ENCODE measurements at regions not wholly inside any gene's neighbourhood (a gene's known extent, or its start where the extent isn't known, plus 50 kb on each side); places are given as distances from the start of the nearest gene placed in this dataset.
A peak's percentile ranks its signal among the peaks of the same experiment; 100 is the strongest.

DNA sequence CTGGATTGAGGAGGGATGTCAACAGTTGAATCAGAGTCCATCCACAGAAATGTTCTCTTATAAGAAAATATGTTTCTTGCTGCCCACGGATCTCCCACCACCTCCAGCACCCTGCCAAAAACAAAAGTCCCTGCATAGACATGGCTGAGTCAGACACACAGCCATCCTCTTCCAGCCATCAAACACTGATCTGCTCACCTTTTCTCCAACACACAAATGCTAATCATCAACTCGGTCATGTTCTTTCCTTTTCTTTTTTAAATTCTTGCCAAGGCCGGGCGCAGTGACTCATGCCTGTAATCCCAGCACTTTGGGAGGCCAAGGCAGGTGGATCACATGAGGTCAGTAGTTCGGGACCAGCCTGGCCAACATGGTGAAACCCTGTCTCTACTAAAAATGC lies 110.7 kb upstream of the IL12A start:
- in situ Hi-C loops (cut with HindIII; ENCODE audit: low sequenced_read_pairs), result no loop called here
- TF ChIP-seq, protein P1, sequence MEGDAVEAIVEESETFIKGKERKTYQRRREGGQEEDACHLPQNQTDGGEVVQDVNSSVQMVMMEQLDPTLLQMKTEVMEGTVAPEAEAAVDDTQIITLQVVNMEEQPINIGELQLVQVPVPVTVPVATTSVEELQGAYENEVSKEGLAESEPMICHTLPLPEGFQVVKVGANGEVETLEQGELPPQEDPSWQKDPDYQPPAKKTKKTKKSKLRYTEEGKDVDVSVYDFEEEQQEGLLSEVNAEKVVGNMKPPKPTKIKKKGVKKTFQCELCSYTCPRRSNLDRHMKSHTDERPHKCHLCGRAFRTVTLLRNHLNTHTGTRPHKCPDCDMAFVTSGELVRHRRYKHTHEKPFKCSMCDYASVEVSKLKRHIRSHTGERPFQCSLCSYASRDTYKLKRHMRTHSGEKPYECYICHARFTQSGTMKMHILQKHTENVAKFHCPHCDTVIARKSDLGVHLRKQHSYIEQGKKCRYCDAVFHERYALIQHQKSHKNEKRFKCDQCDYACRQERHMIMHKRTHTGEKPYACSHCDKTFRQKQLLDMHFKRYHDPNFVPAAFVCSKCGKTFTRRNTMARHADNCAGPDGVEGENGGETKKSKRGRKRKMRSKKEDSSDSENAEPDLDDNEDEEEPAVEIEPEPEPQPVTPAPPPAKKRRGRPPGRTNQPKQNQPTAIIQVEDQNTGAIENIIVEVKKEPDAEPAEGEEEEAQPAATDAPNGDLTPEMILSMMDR (IDR thresholded peaks at IDR 0.05; ENCODE audit: low read depth, low read length), result no peak
- DNase-seq (ENCODE audit: low read depth, low spot score), result peak; percentile 49
- no peak overlapping the region for H3K4me3 ChIP-seq (ENCODE audit: low read depth, low read length)

- H3K4me3 ChIP-seq (ENCODE audit: low read depth, low read length), result no peak overlapping the region
- DNase-seq (ENCODE audit: low read depth, low spot score), result no peak
- in situ Hi-C loops (cut with HindIII; ENCODE audit: low sequenced_read_pairs), result no loop called here
- TF ChIP-seq, protein P1 (IDR thresholded peaks at IDR 0.05; ENCODE audit: low read depth, low read length), result no peak
Measured at GRCh38 chr3:159879146-159879545, 109.5 kb upstream of the IL12A start.

DNA sequence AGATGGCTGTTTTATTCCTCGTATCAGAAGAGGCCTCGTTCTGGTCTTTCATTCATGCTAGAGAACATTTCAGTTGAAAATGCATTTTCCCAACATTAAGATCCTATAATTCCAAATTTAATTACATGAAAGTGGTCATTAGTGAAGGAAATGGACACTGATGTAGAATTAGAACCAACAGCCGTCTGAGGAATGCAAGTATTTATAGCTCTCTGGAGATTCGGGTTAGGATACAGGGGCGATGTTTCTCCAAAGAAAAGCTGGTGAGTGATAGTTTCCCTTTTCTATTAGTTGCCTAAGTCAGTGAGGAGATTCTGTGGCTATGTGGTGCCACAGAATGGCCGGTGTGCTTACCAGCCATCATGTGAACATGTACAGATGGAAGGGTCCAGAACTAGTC lies 109.0 kb upstream of the IL12A start:
- no peak overlapping the region for H3K4me3 ChIP-seq (ENCODE audit: low read depth, low read length)
- TF ChIP-seq, protein P1 (IDR thresholded peaks at IDR 0.05; ENCODE audit: low read depth, low read length), result no peak
- in situ Hi-C loops (cut with HindIII; ENCODE audit: low sequenced_read_pairs), result no loop called here
- DNase-seq (ENCODE audit: low read depth, low spot score), result no peak

DNA sequence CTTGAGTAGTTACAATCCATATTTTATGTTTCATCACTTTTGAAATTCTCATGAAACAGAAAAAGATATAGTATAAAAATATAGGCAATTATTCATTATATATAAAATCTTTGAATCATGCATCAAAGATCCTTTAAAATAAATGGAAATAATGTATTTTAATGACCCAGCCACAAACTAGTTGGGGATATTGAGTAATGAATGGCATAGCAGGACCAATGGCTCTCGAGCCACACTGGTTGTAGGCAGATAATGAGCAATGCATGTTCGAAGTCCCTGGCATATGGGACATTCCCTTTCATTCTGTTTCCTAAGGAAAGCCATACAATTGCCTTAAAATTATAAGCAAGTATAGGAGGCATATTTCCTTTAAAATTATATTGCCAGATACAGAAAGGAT lies 107.4 kb upstream of the IL12A start:
- TF ChIP-seq, protein P1 (IDR thresholded peaks at IDR 0.05; ENCODE audit: low read depth, low read length), result no peak
- in situ Hi-C loops (cut with HindIII; ENCODE audit: low sequenced_read_pairs), result no loop called here

GRCh38 chr3:159881828-159882309 lies 106.8 kb upstream of the IL12A start:
- TF ChIP-seq, protein P1 (IDR thresholded peaks at IDR 0.05; ENCODE audit: low read depth, low read length), result no peak
- DNase-seq (ENCODE audit: low read depth, low spot score), result peak; percentile 32
- in situ Hi-C loops (cut with HindIII; ENCODE audit: low sequenced_read_pairs), result no loop called here
- no peak overlapping the region for H3K4me3 ChIP-seq (ENCODE audit: low read depth, low read length)

More for the DNA sequence above, 107.4 kb upstream of the IL12A start:
- no peak for DNase-seq (ENCODE audit: low read depth, low spot score)
- no peak overlapping the region for H3K4me3 ChIP-seq (ENCODE audit: low read depth, low read length)

- TF ChIP-seq, protein P1 (IDR thresholded peaks at IDR 0.05; ENCODE audit: low read depth, low read length), result no peak
- DNase-seq (ENCODE audit: low read depth, low spot score), result no peak
- no peak overlapping the region for H3K4me3 ChIP-seq (ENCODE audit: low read depth, low read length)
- in situ Hi-C loops (cut with HindIII; ENCODE audit: low sequenced_read_pairs), result no loop called here
Measured at GRCh38 chr3:159882367-159882766, 106.3 kb upstream of the IL12A start.
